ENCODE measurements at regions not wholly inside any gene's neighbourhood (a gene's known extent, or its start where the extent isn't known, plus 50 kb on each side); places are given as distances from the start of the nearest gene placed in this dataset.

GRCh38 chr5:39475881-39476842 is 51.4 kb upstream of the DAB2 start:
- Histone ChIP-seq H3K36me3 (ENCODE audit: control insufficient read depth, insufficient read depth, low read length) (no peaks in the 10 kb centered on the region), H3K4me3 (ENCODE audit: insufficient read depth, low read depth, low read length, poor library complexity, severe bottlenecking) (no peak overlapping the region), H3K27me3 (replicated peaks; ENCODE audit: control insufficient read depth, insufficient read depth, low read length, poor library complexity, severe bottlenecking) (no peaks in the 10 kb centered on the region), H3K27ac (ENCODE audit: insufficient read depth, low read length, poor library complexity, severe bottlenecking) (no peak overlapping the region), H3K4me1 (ENCODE audit: control insufficient read depth, insufficient read depth, low read length, poor library complexity, severe bottlenecking) (no peaks in the 10 kb centered on the region), H3K9me3 (ENCODE audit: control insufficient read depth, low read length) (no peaks in the 10 kb centered on the region)
- DNase-seq = no peak

GRCh38 chr5:39475159-39475571 is 50.4 kb upstream of the DAB2 start:
- H3K4me3 ChIP-seq (ENCODE audit: insufficient read depth, low read depth, low read length, poor library complexity, severe bottlenecking) = no peak overlapping the region
- no peaks in the 10 kb centered on the region for H3K27me3 ChIP-seq (replicated peaks; ENCODE audit: control insufficient read depth, insufficient read depth, low read length, poor library complexity, severe bottlenecking)
- DNase-seq = no peak
- H3K27ac ChIP-seq (ENCODE audit: insufficient read depth, low read length, poor library complexity, severe bottlenecking) = no peak overlapping the region
- H3K36me3 ChIP-seq (ENCODE audit: control insufficient read depth, insufficient read depth, low read length) = no peaks in the 10 kb centered on the region
- H3K9me3 ChIP-seq (ENCODE audit: control insufficient read depth, low read length) = no peaks in the 10 kb centered on the region
- H3K4me1 ChIP-seq (ENCODE audit: control insufficient read depth, insufficient read depth, low read length, poor library complexity, severe bottlenecking) = no peaks in the 10 kb centered on the region

Data from effector memory CD4-positive, alpha-beta T cell (primary cell).